ENCODE measurements at regions not wholly inside any gene's neighbourhood (a gene's known extent, or its start where the extent isn't known, plus 50 kb on each side); places are given as distances from the start of the nearest gene placed in this dataset.

DNA sequence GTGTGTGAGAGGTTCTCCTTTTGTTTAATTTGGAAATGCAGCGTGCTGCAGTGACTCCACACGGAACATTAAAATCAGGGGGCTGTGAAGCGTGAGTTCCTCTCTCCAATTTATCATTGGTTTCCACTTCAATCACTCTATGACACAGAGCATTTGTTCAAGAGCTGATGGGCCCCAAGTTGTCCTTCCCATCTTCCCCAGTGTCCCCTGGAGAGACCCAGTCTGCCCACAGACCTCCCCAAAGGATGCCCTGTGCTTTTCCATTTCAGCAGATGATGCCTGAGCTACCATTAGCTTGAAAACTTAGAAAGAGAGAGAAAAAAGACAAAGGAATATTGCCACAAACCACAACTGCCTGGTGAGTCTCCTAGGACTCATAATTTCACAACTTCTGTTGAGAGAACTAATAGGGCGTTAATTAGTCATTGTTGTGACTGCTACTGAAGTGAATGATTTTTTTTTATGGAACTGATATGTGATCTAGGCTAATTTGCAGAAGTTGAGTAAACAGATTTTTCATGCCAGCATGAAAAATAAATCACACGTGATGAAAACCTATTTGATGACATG lies 772.7 kb downstream of the SEMA5A start:
- TF ChIP-seq CTCF (IDR thresholded peaks at IDR 0.05) (no peak), POLR2A (IDR thresholded peaks at IDR 0.05) (no peak)

All from transverse colon (tissue), 3 donors.